ENCODE measurements at regions not wholly inside any gene's neighbourhood (a gene's known extent, or its start where the extent isn't known, plus 50 kb on each side); places are given as distances from the start of the nearest gene placed in this dataset.

GRCh38 chr1:214715126-214715525 is 112.1 kb downstream of the CENPF start:
- peaks cover 3% of the 10 kb centered on the region for H3K4me1 Mint-ChIP-seq

DNA sequence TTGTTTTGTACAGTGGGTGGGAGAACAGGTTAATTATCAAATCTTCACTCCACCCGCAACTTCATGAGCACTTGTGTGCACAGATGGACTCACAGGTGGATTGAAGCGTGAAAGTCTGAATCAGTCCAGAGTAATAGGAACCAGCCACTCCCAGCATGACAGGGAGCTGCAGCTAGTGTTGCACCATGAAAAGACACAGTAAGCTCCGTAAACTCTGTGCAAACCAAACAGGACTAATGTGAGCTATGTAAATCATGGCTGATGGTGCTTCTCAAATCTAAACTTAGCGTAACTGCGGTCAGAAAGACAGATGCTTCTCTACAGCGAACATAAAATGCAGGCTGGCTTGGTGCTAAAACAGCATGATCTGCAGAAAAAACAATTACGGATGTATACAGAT is 114.4 kb downstream of the CENPF start:
- no peak overlapping the region for H3K4me3 Mint-ChIP-seq
- no peaks in the 10 kb centered on the region for H3K9me3 Mint-ChIP-seq (ENCODE audit: low read depth)
- no peak for DNase-seq
- H3K4me1 Mint-ChIP-seq = peaks cover 3% of the 10 kb centered on the region
- ATAC-seq = no peak
- POLR2A ChIA-PET = no interaction called here
- no peaks in the 10 kb centered on the region for H3K36me3 Mint-ChIP-seq (ENCODE audit: low read depth)
- CTCF ChIA-PET = no interaction called here
- intact Hi-C loops (cut with DNase I, micrococcal nuclease) = no loop called here
- H3K27ac Mint-ChIP-seq = no peak overlapping the region
- H3K27me3 Mint-ChIP-seq = peaks cover 4% of the 10 kb centered on the region

More at GRCh38 chr1:214715126-214715525, 112.1 kb downstream of the CENPF start:
- Mint-ChIP-seq H3K4me3 (no peak overlapping the region), H3K36me3 (ENCODE audit: low read depth) (no peaks in the 10 kb centered on the region), H3K9me3 (ENCODE audit: low read depth) (no peaks in the 10 kb centered on the region), H3K27ac (no peak overlapping the region), H3K27me3 (peaks cover 4% of the 10 kb centered on the region)
- ChIA-PET CTCF (no interaction called here), POLR2A (no interaction called here)
- intact Hi-C loops (cut with DNase I, micrococcal nuclease) = no loop called here
- DNase-seq = no peak
- no peak for ATAC-seq

DNA sequence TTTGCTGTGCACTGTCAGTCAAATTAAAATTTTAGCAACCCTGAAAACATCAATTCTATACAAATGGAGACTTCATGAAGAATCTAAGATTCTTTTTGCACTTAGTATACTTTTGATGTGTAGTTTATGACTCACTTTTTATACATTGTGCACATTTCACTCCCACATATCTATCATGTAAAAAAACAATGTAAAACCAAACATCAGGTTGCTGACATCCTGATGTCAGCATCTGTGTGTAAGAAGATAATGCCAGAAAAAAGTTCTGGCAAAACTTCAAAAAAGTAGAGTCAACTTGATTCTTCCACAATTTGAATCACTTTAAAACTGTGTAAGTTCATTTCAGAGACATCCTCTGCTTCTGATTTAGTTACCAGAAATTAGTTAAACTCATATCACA is 115.7 kb downstream of the CENPF start:
- H3K27me3 Mint-ChIP-seq = peaks cover 4% of the 10 kb centered on the region
- H3K36me3 Mint-ChIP-seq (ENCODE audit: low read depth) = no peaks in the 10 kb centered on the region
- ATAC-seq (no peak), DNase-seq (no peak)
- CTCF ChIA-PET = interaction anchor here (0.5 kb wide), 1 partner anchor 22 kb away, joined by 3 read pairs; no protein-coding TSS in a partner anchor
- H3K4me1 Mint-ChIP-seq = peaks cover 3% of the 10 kb centered on the region
- POLR2A ChIA-PET = no interaction called here
- H3K9me3 Mint-ChIP-seq (ENCODE audit: low read depth) = peaks cover 1% of the 10 kb centered on the region
- intact Hi-C loops (cut with DNase I, micrococcal nuclease) = no loop called here
- H3K4me3 Mint-ChIP-seq = no peak overlapping the region
- H3K27ac Mint-ChIP-seq = no peak overlapping the region

- Mint-ChIP-seq H3K4me3 (no peak overlapping the region), H3K27ac (no peak overlapping the region), H3K36me3 (ENCODE audit: low read depth) (no peaks in the 10 kb centered on the region), H3K27me3 (peaks cover 4% of the 10 kb centered on the region), H3K4me1 (peaks cover 3% of the 10 kb centered on the region), H3K9me3 (ENCODE audit: low read depth) (peaks cover 1% of the 10 kb centered on the region)
- intact Hi-C loops (cut with DNase I, micrococcal nuclease) = no loop called here
- ChIA-PET POLR2A (no interaction called here), CTCF (no interaction called here)
- ATAC-seq = no peak
- DNase-seq = no peak
Measured at GRCh38 chr1:214719207-214719606, 116.2 kb downstream of the CENPF start.

- intact Hi-C loops (cut with DNase I, micrococcal nuclease) = no loop called here
- H3K27me3 Mint-ChIP-seq = no peaks in the 10 kb centered on the region
- peaks cover 3% of the 10 kb centered on the region for H3K4me1 Mint-ChIP-seq
- POLR2A ChIA-PET = no interaction called here
- DNase-seq = no peak
- ATAC-seq = no peak
- no peaks in the 10 kb centered on the region for H3K36me3 Mint-ChIP-seq (ENCODE audit: low read depth)
- H3K9me3 Mint-ChIP-seq (ENCODE audit: low read depth) = peaks cover 1% of the 10 kb centered on the region
- no peak overlapping the region for H3K27ac Mint-ChIP-seq
- no peak overlapping the region for H3K4me3 Mint-ChIP-seq
- CTCF ChIA-PET = no interaction called here
Measured at GRCh38 chr1:214720561-214720960, 117.6 kb downstream of the CENPF start.

- Mint-ChIP-seq H3K27me3 (peaks cover 1% of the 10 kb centered on the region), H3K4me3 (no peak overlapping the region), H3K27ac (no peak overlapping the region), H3K36me3 (ENCODE audit: low read depth) (no peaks in the 10 kb centered on the region), H3K4me1 (no peaks in the 10 kb centered on the region), H3K9me3 (ENCODE audit: low read depth) (peaks cover 1% of the 10 kb centered on the region)
- DNase-seq (no peak), ATAC-seq (no peak)
- ChIA-PET POLR2A (no interaction called here), CTCF (no interaction called here)
- intact Hi-C loops (cut with DNase I, micrococcal nuclease) = no loop called here
Measured at GRCh38 chr1:214727274-214727673, 124.3 kb downstream of the CENPF start.

GRCh38 chr1:214739621-214740238 is 136.7 kb downstream of the CENPF start:
- Mint-ChIP-seq H3K4me1 (peaks cover 4% of the 10 kb centered on the region), H3K27me3 (peaks cover 3% of the 10 kb centered on the region), H3K4me3 (no peak overlapping the region), H3K36me3 (ENCODE audit: low read depth) (no peaks in the 10 kb centered on the region), H3K9me3 (ENCODE audit: low read depth) (no peaks in the 10 kb centered on the region), H3K27ac (no peak overlapping the region)
- ChIA-PET CTCF (no interaction called here), POLR2A (no interaction called here)
- intact Hi-C loops (cut with DNase I, micrococcal nuclease) = no loop called here
- DNase-seq (no peak), ATAC-seq (no peak)

DNA sequence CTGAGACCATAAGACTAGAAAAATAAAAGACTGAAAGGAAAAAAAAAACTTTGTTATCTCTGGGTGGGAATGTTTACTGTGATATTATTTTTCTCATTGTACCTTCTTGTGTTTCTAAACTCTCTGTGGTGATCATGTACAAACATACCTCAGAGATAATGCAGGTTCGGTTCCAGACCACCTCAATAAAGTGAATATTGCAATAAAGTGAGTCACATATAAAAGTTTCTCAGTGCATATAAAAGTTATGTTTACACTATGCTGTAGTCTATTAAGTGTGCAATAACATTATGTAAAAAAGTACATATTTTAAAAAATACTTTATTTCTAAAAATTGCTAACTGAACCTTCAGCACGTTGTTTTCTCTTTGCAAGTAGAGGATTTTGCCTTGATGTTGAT is 137.5 kb downstream of the CENPF start:
- peaks cover 2% of the 10 kb centered on the region for H3K4me1 Mint-ChIP-seq
- no peaks in the 10 kb centered on the region for H3K9me3 Mint-ChIP-seq (ENCODE audit: low read depth)
- no peak overlapping the region for H3K4me3 Mint-ChIP-seq
- no peaks in the 10 kb centered on the region for H3K36me3 Mint-ChIP-seq (ENCODE audit: low read depth)
- DNase-seq = no peak
- no peak overlapping the region for H3K27ac Mint-ChIP-seq
- intact Hi-C loops (cut with DNase I, micrococcal nuclease) = no loop called here
- ChIA-PET CTCF (no interaction called here), POLR2A (no interaction called here)
- peaks cover 3% of the 10 kb centered on the region for H3K27me3 Mint-ChIP-seq
- ATAC-seq = no peak

GRCh38 chr1:214747050-214747635 is 144.1 kb downstream of the CENPF start:
- Mint-ChIP-seq H3K9me3 (ENCODE audit: low read depth) (no peaks in the 10 kb centered on the region), H3K27ac (no peak overlapping the region), H3K4me1 (no peaks in the 10 kb centered on the region), H3K36me3 (ENCODE audit: low read depth) (no peaks in the 10 kb centered on the region), H3K27me3 (no peaks in the 10 kb centered on the region), H3K4me3 (no peak overlapping the region)
- intact Hi-C loops (cut with DNase I, micrococcal nuclease) = no loop called here
- DNase-seq (no peak), ATAC-seq (no peak)
- CTCF ChIA-PET = no interaction called here
- POLR2A ChIA-PET = no interaction called here

GRCh38 chr1:214753236-214753852 is 150.3 kb downstream of the CENPF start:
- intact Hi-C loops (cut with DNase I, micrococcal nuclease) = no loop called here
- Mint-ChIP-seq H3K36me3 (ENCODE audit: low read depth) (no peaks in the 10 kb centered on the region), H3K27me3 (no peaks in the 10 kb centered on the region), H3K27ac (no peak overlapping the region), H3K9me3 (ENCODE audit: low read depth) (peaks cover 5% of the 10 kb centered on the region), H3K4me3 (no peak overlapping the region), H3K4me1 (no peaks in the 10 kb centered on the region)
- CTCF ChIA-PET = interaction anchor here (0.6 kb wide), 1 partner anchor 164 kb away, joined by 4 read pairs; no protein-coding TSS in a partner anchor
- DNase-seq (no peak), ATAC-seq (no peak)
- POLR2A ChIA-PET = no interaction called here

- Mint-ChIP-seq H3K4me1 (no peaks in the 10 kb centered on the region), H3K9me3 (ENCODE audit: low read depth) (peaks cover 40% of the 10 kb centered on the region), H3K27me3 (peaks cover 2% of the 10 kb centered on the region), H3K4me3 (no peak overlapping the region), H3K27ac (no peak overlapping the region), H3K36me3 (ENCODE audit: low read depth) (no peaks in the 10 kb centered on the region)
- DNase-seq = no peak
- intact Hi-C loops (cut with DNase I, micrococcal nuclease) = no loop called here
- POLR2A ChIA-PET = no interaction called here
- CTCF ChIA-PET = no interaction called here
- no peak for ATAC-seq
Measured at GRCh38 chr1:214761030-214761429, 158.0 kb downstream of the CENPF start.

GRCh38 chr1:214762902-214763301 is 159.9 kb downstream of the CENPF start:
- intact Hi-C loops (cut with DNase I, micrococcal nuclease) = no loop called here
- DNase-seq (no peak), ATAC-seq (no peak)
- Mint-ChIP-seq H3K36me3 (ENCODE audit: low read depth) (no peaks in the 10 kb centered on the region), H3K9me3 (ENCODE audit: low read depth) (peaks cover 36% of the 10 kb centered on the region), H3K4me3 (no peak overlapping the region), H3K27me3 (peaks cover 2% of the 10 kb centered on the region), H3K27ac (no peak overlapping the region), H3K4me1 (no peaks in the 10 kb centered on the region)
- ChIA-PET POLR2A (no interaction called here), CTCF (no interaction called here)

All from activated CD4-positive, alpha-beta T cell treated with anti-CD3 and anti-CD28 coated beads for 36 hours (primary cell).